Inferior parietal cortex (tissue), 1 donor: ENCODE measurements at regions not wholly inside any gene's neighbourhood (a gene's known extent, or its start where the extent isn't known, plus 50 kb on each side); places are given as distances from the start of the nearest gene placed in this dataset.
"Not testable (repeated sequence)": the region's sequence is repeated elsewhere in the genome, so short reads cannot be mapped to it uniquely, and the experiment has no call there.

ENCODE experiments used
- DNase-seq: peaks from one replicate; pipeline ENCODE4 v3.0.0-alpha.2; 2016; ENCODE audit errors: extremely low spot score

GRCh38 chrX:115911967-115912366, 258.6 kb upstream of the AGTR2 start:
- DNase-seq = no peak

GRCh38 chrX:115912372-115912897, 258.1 kb upstream of the AGTR2 start:
- no peak for DNase-seq

DNA sequence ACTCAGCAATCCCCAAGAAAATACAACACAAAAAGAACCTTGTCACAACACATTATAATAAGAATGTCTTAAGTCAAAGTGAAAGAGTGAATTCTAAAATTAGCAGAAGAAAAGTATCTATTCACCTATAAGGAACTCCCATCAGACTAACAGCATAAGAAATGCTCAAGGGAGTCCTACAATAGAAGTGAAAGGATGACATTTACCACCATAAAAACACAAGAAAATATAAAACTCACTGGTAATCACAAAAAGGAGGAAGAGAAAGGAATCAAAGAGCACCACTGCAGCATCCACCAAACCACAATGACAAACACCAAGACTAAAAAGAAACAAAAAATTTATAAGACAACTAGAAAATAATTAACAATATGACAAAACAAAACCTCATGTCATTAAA, 257.0 kb upstream of the AGTR2 start:
- DNase-seq = no peak

- DNase-seq = not testable (repeated sequence)
These were observed 254.9 kb upstream of the AGTR2 start for GRCh38 chrX:115915625-115916024.

- DNase-seq = no peak
These were observed 241.1 kb upstream of the AGTR2 start for GRCh38 chrX:115929480-115929879.

- no peak for DNase-seq
These were observed 234.5 kb upstream of the AGTR2 start for GRCh38 chrX:115936008-115936407.

- no peak for DNase-seq
These were observed 231.5 kb upstream of the AGTR2 start for GRCh38 chrX:115939070-115939469.

- DNase-seq = no peak
These were observed 230.8 kb upstream of the AGTR2 start for GRCh38 chrX:115939636-115940160.

DNA sequence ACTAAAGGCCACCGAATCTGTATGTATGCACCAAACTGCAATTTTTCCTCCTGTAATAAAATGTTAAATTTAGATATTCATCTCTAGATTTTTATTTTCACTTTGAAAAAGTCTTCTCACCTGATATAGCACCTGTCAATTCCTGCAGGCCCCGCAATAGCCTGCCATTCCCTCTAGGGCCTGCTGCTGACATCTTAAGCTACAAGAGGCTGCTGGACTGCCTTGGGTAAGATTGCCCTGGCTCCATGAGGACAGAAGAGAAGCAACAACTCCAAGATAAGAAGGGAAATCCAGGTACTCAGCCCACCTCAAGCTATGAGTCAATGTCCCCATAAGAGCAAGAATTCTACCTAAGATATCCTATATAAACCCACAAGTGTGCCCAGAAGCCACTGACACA, 230.2 kb upstream of the AGTR2 start:
- DNase-seq = no peak

DNA sequence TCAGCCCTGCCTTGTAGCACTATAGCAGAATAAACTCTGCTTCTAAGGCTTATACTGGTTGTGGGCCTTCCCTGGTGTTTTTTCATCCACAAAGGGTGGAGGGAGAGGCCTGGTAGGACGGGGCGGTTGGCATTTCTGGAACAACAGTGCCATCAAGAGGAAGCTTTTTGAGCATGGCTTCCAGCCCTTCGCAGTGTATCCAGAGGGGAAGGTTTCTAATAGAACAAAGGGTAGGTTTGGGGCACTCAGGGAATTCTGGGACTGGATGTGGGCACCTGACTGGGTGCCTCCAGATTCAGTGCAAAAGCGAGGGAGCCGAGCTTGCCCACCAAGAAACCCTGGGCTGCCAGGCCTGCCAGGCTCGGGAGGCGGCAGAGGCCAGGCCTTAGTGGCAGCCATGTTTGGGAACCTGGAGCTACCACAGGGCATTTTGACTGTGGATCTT, 229.6 kb upstream of the AGTR2 start:
- peak; percentile 81 for DNase-seq

- no peak for DNase-seq
These were observed 229.2 kb upstream of the AGTR2 start for GRCh38 chrX:115941388-115941787.

- DNase-seq = no peak
These were observed 224.5 kb upstream of the AGTR2 start for GRCh38 chrX:115946059-115946458.

DNA sequence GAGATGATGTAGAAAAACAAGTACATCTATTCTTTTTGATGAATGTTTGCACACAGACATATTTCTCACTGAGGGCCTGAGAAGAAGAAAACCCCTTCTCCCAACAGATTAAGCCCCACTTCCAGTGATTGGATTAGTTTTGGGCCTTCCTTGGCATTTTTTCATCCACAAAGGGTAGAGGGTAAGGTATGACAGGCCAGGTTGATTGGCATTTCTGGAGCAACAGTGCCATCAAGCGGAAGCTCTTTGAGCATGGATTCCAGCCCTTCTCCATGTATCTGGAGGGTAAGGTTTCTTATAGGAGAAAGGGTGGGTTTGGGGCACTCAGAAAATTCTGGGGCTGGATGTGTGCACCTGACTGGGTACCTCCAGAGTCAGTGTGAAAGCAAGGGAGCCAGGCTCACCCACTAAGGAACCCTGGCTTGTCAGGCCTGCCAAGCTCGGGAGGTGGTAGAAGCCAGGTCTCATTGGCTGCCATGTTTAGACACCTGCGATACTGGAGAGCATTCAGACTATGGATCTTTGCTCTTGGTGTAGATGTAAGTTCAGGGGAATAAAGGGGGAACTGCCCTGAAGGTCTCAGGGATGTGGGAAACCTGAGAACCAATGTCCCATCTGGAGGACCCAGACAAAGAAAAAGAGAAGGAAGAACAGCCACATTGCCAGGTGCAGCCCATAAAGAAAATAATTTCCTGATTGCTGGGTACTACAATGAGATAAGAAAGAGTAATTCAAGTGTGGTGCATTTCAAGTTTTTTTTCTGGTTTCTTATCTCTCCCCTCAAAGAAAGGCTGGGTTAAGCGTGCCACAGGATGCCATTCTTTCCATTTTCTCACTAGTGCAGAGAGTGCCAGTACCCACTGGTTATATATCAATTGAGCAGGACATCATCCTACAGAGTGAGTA, 222.3 kb upstream of the AGTR2 start:
- no peak for DNase-seq

DNA sequence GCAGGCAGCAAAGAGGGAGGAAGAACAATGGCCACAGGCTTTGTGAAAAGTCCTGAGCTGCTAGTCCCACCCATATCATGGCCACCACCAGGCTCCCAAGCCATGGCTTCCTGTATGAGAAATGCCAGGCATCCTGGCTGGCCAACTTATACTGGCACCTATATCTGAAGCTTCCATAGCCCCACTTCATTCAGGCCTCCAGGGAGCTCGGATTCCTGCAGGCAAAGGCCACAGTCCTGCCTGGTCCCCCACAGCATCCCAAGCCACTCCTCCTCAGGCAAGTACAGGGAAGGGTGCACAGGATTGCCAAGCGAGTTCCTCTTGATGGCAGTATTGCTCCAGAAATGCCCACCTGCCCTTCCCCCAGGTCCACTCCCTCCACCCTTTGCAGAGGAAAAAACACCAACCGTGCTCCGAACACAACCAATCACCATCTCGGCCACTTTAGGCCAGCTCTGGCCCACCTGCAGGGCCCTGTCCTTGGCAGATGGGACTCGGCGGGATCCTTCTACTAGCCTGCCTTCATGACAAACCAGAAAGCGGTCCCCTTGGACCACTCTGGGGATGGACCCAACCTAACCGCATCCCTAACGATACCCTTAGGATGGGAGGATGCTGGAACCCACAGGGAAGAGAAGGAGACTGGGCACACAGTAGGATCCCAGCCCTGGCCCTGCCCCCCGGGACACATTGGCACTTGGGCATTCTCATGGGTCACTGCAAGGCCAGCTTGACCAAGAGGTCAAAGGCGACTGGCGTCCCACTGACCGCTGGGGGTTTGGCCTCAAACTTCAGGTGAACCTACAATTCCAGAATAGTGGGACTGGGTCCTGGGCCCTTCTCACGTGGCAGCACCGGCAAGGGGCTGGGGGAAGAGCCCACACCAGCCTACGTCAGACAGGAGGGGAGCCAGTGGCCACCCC, 220.4 kb upstream of the AGTR2 start:
- DNase-seq = peak; percentile 43

DNA sequence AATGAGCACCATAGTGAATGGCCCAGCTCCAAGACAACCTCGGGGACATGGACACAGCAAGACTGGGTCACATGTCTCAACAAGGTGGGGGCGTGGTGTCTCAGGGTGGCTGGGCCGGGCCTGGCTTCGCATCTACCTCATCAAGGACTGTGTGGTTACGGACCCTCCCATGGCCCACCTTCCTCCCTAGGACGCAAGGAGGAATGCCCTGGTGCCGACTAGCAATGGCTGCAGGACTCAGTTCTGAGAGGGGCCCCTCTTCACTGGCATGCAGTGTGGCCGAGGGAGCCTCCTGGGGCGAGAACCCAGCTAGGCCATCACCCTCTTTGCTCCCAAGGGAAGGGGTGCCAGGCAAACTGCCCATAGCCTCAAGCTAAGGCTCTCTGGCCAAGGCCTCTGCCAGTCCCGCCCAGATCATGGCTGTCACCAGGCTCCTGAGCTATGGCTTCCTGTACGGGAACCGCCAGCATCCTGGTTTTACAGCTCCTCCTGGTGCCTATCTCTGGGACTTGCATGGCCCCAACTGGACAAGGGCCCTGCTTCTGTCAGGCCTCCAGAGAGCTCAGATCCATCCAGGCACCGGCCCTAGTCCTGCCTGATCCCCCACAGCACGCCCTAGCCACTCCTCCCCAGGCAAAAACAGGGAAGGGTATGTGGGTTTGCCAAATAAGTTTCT, 218.0 kb upstream of the AGTR2 start:
- DNase-seq = no peak

GRCh38 chrX:115957862-115958490, 212.6 kb upstream of the AGTR2 start:
- DNase-seq = no peak

DNA sequence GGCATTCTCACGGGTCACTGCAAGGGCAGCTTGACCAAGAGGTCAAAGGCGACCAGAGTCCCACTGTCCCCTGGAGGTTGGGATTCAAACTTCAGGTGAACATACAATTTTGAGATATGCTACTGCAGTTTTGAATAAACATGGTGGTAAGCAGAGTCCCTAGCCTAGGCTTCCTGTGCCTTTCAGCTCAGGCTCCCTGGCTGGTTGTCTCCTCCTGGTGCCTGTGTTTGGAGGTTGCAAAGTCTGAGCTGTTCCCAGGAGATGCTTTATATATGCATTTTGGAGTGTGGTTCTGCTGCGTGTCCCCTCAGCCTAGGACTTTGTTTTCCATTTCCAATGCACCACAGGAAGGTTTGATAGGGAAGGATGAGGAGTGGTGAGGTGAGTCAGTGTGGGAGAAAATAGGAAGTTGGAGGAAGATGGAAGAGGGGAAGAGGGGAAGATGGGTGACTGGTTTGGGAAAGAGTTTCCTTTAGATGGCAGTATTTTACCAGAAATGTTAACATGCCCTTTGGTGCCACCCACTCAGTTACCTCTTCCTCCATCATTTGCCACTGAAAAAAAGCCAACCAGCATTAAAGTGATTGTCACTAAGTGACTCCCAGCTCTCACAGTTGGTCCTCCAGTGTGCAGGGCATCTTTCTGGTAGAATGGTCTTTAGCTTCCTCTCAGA, 211.7 kb upstream of the AGTR2 start:
- DNase-seq = no peak

DNA sequence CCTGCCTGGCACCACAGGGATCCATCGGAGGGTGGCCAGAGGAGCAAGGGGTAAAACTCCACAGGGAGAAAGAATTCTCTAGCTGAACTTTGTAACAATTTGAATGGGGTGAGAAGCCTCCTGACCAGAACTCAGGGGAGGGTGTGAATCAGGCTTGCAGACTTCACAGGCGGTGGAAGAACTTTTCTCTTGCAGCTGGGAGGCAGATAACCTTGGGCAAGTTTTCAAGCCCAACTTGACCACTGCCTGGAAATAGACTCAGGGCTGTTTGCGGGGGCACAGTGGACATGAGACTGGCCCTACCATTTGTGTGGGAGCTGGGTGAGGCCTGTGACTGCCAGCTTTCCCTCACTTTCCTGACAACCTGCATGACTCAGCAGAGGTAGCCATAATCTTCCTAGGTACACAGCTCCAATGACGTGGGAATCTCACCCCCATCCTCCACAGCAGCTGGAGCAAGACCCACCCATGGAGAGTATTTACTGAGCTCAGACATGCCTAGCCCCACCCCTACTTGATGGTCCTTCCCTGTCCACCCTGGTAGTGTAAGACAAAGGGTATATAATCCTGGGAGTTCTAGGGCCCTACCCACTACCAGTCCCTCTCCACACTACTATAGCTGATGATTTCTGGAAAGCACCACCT, 210.0 kb upstream of the AGTR2 start:
- DNase-seq = no peak

DNA sequence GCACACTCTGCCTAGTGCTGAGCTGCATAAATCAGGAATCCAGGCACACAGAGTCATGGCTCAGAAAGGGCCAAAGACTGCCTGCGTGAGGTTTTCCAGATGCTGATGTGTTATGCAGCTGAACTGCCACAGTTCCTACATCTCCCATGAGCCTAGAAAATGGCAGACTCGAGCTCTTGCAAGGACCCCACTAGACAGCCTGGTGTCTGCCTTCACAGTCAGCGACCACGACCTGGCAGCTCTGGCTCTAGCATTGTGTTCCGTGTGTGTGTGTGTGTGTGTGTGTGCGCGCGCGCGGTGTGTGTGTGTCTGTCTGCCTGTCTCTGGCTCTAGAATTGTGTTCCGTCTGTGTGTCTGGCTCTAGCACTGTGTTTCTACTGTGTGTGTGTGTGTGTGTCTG, 203.6 kb upstream of the AGTR2 start:
- DNase-seq = no peak
